Neural progenitor cell (in vitro differentiated cells): ENCODE measurements at regions not wholly inside any gene's neighbourhood (a gene's known extent, or its start where the extent isn't known, plus 50 kb on each side); places are given as distances from the start of the nearest gene placed in this dataset.

Experiments
- EZH2 ChIP-seq: fragments of 200-600 bp; sonication (generic); IDR thresholded peaks from 2 replicates; pipeline ENCODE4 v1.6.1; 2017; ENCODE audit warnings: antibody characterized with exemption, mild to moderate bottlenecking, moderate library complexity
- EZH2phosphoT487 ChIP-seq: fragments of 200-600 bp; sonication (generic); IDR thresholded peaks from 2 replicates; pipeline ENCODE4 v1.6.1; 2017; ENCODE audit warnings: antibody characterized with exemption
- TF ChIP-seq, protein P1 (sequence below): fragments of 200-600 bp; sonication (generic); IDR thresholded peaks from 2 replicates; pipeline ENCODE4 v1.5.1; 2017; ENCODE audit warnings: antibody characterized with exemption, mild to moderate bottlenecking

DNA sequence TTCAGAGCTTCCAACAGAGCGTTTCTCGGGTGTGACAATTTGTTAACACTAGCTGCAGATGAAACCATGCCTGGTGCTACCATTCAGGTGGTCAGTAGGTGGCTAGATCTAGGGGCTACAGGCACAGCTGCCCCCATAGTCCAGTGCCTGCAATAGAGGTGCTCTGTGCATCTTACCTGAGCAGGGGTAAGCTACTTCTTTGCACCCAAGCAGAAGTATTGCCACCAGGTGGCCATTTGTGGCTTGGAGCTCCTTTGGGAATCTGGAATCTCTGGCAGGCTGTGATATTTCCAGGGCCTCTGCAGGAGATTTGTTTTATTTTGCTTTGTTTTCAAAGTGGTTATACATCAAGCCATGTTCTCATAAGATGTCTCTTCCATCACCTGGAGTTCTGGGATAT lies 170.7 kb upstream of the PUDP start:
- TF ChIP-seq, protein P1, sequence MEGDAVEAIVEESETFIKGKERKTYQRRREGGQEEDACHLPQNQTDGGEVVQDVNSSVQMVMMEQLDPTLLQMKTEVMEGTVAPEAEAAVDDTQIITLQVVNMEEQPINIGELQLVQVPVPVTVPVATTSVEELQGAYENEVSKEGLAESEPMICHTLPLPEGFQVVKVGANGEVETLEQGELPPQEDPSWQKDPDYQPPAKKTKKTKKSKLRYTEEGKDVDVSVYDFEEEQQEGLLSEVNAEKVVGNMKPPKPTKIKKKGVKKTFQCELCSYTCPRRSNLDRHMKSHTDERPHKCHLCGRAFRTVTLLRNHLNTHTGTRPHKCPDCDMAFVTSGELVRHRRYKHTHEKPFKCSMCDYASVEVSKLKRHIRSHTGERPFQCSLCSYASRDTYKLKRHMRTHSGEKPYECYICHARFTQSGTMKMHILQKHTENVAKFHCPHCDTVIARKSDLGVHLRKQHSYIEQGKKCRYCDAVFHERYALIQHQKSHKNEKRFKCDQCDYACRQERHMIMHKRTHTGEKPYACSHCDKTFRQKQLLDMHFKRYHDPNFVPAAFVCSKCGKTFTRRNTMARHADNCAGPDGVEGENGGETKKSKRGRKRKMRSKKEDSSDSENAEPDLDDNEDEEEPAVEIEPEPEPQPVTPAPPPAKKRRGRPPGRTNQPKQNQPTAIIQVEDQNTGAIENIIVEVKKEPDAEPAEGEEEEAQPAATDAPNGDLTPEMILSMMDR: no peak
- TF ChIP-seq EZH2: no peak
- no peak for TF ChIP-seq EZH2phosphoT487
